ENCODE measurements at regions not wholly inside any gene's neighbourhood (a gene's known extent, or its start where the extent isn't known, plus 50 kb on each side); places are given as distances from the start of the nearest gene placed in this dataset.

- TF ChIP-seq CTCF (IDR thresholded peaks at IDR 0.05) (no peak), EP300 (IDR thresholded peaks at IDR 0.05) (no peak), POLR2A (IDR thresholded peaks at IDR 0.05) (no peak)
These were observed 54.0 kb upstream of the CISTR start for GRCh38 chr12:53805791-53806190.

All from ovary (tissue), 3 donors.